Neural cell (in vitro differentiated cells): ENCODE measurements at regions not wholly inside any gene's neighbourhood (a gene's known extent, or its start where the extent isn't known, plus 50 kb on each side); places are given as distances from the start of the nearest gene placed in this dataset.
"Not testable (repeated sequence)": the region's sequence is repeated elsewhere in the genome, so short reads cannot be mapped to it uniquely, and the experiment has no call there.

Experiments
- H2AFZ ChIP-seq: fragments of 200-600, 300-800 bp; sonication (generic), shearing (Covaris generic); 2 replicates; pipeline ENCODE4 v1.6.0; 2014; ENCODE audit warnings: low read depth, mild to moderate bottlenecking, antibody characterized with exemption, low read length, moderate library complexity
- H3F3A ChIP-seq: fragments of 200-600 bp; shearing (Covaris generic); 2 replicates; pipeline ENCODE4 v1.6.1; 2016; ENCODE audit warnings: mild to moderate bottlenecking, moderate library complexity, mixed read lengths, antibody characterized with exemption, low read length; ENCODE audit not compliant: insufficient read depth, poor library complexity, severe bottlenecking
- H3K27ac ChIP-seq: fragments of 200-600, 300-800 bp; sonication (generic), shearing (Covaris generic); 2 replicates; pipeline ENCODE4 v1.5.1; 2014; ENCODE audit warnings: mild to moderate bottlenecking, low read length, moderate library complexity
- H3K27me3 ChIP-seq: fragments of 300-800, 200-600 bp; sonication (generic), shearing (Covaris generic); 2 replicates; pipeline ENCODE4 v1.6.0; 2014; ENCODE audit warnings: mild to moderate bottlenecking, low read depth, low read length, moderate library complexity; ENCODE audit not compliant: insufficient read depth
- H3K36me3 ChIP-seq: fragments of 300-800, 200-600 bp; sonication (generic), shearing (Covaris generic); 2 replicates; pipeline ENCODE4 v1.5.1; 2014; ENCODE audit warnings: mild to moderate bottlenecking, antibody characterized with exemption, low read length, moderate library complexity; ENCODE audit not compliant: insufficient read depth
- H3K4me2 ChIP-seq: fragments of 300-800, 200-600 bp; sonication (generic), shearing (Covaris generic); 2 replicates; pipeline ENCODE4 v1.6.0; 2014; ENCODE audit warnings: mild to moderate bottlenecking, low read length
- H3K4me3 ChIP-seq: fragments of 300-800, 200-600 bp; sonication (generic), shearing (Covaris generic); 2 replicates; pipeline ENCODE4 v1.5.1; 2014; ENCODE audit warnings: mild to moderate bottlenecking, low read length, moderate library complexity
- H3K79me2 ChIP-seq: fragments of 200-600 bp; shearing (Covaris generic); replicated peaks from 2 replicates; pipeline ENCODE4 v1.6.0; 2014; ENCODE audit warnings: mild to moderate bottlenecking, low read length, moderate library complexity; ENCODE audit not compliant: insufficient read depth
- H3K9ac ChIP-seq: fragments of 300-800, 200-600 bp; sonication (generic), shearing (Covaris generic); 2 replicates; pipeline ENCODE4 v1.6.1; 2016; ENCODE audit warnings: mild to moderate bottlenecking, low read length, mixed read lengths
- H3K9me2 ChIP-seq: fragments of 200-600 bp; shearing (Covaris generic); 2 replicates; pipeline ENCODE4 v1.6.1; 2016; ENCODE audit warnings: mild to moderate bottlenecking, low read length, mixed read lengths; ENCODE audit not compliant: insufficient read depth
- H3K9me3 ChIP-seq: fragments of 200-600, 300-800 bp; sonication (generic), shearing (Covaris generic); 2 replicates; pipeline ENCODE4 v1.6.1; 2016; ENCODE audit warnings: mild to moderate bottlenecking, mixed run types, low read length, moderate library complexity, mixed read lengths
- H4K20me1 ChIP-seq: fragments of 200-600 bp; shearing (Covaris generic); 2 replicates; pipeline ENCODE4 v1.6.1; 2016; ENCODE audit warnings: mild to moderate bottlenecking, mixed run types; ENCODE audit not compliant: insufficient read depth
- EP300 ChIP-seq: fragments of 450-650 bp; conservative IDR thresholded peaks from 2 replicates; pipeline ENCODE4 v1.6.1; 2014; ENCODE audit warnings: antibody characterized with exemption, mild to moderate bottlenecking, moderate library complexity; ENCODE audit not compliant: poor library complexity, severe bottlenecking
- EZH2 ChIP-seq: fragments of 200-600, 300-800 bp; shearing (Covaris generic), sonication (generic); IDR thresholded peaks from 2 replicates; pipeline ENCODE4 v1.6.1; 2014; ENCODE audit warnings: antibody characterized with exemption, low read length, borderline replicate concordance, mild to moderate bottlenecking; ENCODE audit not compliant: insufficient read depth, poor library complexity, severe bottlenecking
- MXI1 ChIP-seq: fragments of 450-650 bp; conservative IDR thresholded peaks from 2 replicates; pipeline ENCODE4 v1.6.1; 2014; ENCODE audit warnings: antibody characterized with exemption, mild to moderate bottlenecking; ENCODE audit not compliant: poor library complexity, severe bottlenecking
- POLR2AphosphoS5 ChIP-seq: IDR thresholded peaks from 2 replicates; pipeline ENCODE4 v1.6.1; 2012
- RAD21 ChIP-seq: fragments of 450-650 bp; conservative IDR thresholded peaks from 2 replicates; pipeline ENCODE4 v1.6.1; 2014; ENCODE audit warnings: antibody characterized with exemption, mild to moderate bottlenecking, moderate library complexity
- SMC3 ChIP-seq: fragments of 450-650 bp; conservative IDR thresholded peaks from 2 replicates; pipeline ENCODE4 v1.6.1; 2014; ENCODE audit warnings: antibody characterized with exemption, mild to moderate bottlenecking, moderate library complexity; ENCODE audit not compliant: poor library complexity
- TAF1 ChIP-seq: IDR thresholded peaks from 2 replicates; pipeline ENCODE4 v1.6.1; 2012; ENCODE audit warnings: low read depth
- TF ChIP-seq, protein P1 (sequence below): fragments of 450-650 bp; IDR thresholded peaks from 2 replicates; pipeline ENCODE4 v1.5.1; 2014; ENCODE audit warnings: antibody characterized with exemption, mild to moderate bottlenecking, moderate library complexity; ENCODE audit not compliant: poor library complexity, severe bottlenecking
- TF ChIP-seq, protein P2 (sequence below): IDR thresholded peaks from 2 replicates; pipeline ENCODE4 v1.6.1; 2012; ENCODE audit warnings: borderline replicate concordance

DNA sequence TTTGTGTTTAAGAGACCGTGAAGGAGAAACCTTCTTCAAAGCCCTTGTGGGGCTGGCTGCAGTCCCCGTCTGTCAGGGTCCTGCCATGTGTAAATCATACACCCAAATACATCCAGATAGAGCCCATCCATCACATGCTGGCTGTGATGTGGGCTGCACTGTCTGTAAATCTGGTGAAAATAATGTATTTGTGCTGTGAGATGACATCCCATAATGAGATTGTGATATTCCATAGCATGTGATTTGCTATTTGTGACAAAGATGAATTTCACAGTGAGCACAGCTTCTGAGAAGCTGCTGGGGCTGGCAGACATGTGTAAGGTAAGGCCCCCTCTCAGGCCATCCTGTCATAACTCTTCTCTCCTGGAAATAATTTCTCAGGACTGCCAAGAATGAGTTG lies 114.3 kb upstream of the MB21D2 start:
- peak overlapping the region; percentile 11 for H2AFZ ChIP-seq
- H3K79me2 ChIP-seq = no peaks in the 10 kb centered on the region
- H3K4me2 ChIP-seq = peak overlapping the region; percentile 45
- H3F3A ChIP-seq = no peaks in the 10 kb centered on the region
- peak overlapping the region; percentile 17 for H3K9ac ChIP-seq
- H3K9me3 ChIP-seq = no peaks in the 10 kb centered on the region
- H3K36me3 ChIP-seq = no peaks in the 10 kb centered on the region
- peak; percentile 25 for TF ChIP-seq RAD21
- TF ChIP-seq EZH2 = no peak
- TF ChIP-seq MXI1 = no peak
- TF ChIP-seq, protein P1, sequence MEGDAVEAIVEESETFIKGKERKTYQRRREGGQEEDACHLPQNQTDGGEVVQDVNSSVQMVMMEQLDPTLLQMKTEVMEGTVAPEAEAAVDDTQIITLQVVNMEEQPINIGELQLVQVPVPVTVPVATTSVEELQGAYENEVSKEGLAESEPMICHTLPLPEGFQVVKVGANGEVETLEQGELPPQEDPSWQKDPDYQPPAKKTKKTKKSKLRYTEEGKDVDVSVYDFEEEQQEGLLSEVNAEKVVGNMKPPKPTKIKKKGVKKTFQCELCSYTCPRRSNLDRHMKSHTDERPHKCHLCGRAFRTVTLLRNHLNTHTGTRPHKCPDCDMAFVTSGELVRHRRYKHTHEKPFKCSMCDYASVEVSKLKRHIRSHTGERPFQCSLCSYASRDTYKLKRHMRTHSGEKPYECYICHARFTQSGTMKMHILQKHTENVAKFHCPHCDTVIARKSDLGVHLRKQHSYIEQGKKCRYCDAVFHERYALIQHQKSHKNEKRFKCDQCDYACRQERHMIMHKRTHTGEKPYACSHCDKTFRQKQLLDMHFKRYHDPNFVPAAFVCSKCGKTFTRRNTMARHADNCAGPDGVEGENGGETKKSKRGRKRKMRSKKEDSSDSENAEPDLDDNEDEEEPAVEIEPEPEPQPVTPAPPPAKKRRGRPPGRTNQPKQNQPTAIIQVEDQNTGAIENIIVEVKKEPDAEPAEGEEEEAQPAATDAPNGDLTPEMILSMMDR = no peak
- TF ChIP-seq SMC3 = no peak
- TF ChIP-seq, protein P2, sequence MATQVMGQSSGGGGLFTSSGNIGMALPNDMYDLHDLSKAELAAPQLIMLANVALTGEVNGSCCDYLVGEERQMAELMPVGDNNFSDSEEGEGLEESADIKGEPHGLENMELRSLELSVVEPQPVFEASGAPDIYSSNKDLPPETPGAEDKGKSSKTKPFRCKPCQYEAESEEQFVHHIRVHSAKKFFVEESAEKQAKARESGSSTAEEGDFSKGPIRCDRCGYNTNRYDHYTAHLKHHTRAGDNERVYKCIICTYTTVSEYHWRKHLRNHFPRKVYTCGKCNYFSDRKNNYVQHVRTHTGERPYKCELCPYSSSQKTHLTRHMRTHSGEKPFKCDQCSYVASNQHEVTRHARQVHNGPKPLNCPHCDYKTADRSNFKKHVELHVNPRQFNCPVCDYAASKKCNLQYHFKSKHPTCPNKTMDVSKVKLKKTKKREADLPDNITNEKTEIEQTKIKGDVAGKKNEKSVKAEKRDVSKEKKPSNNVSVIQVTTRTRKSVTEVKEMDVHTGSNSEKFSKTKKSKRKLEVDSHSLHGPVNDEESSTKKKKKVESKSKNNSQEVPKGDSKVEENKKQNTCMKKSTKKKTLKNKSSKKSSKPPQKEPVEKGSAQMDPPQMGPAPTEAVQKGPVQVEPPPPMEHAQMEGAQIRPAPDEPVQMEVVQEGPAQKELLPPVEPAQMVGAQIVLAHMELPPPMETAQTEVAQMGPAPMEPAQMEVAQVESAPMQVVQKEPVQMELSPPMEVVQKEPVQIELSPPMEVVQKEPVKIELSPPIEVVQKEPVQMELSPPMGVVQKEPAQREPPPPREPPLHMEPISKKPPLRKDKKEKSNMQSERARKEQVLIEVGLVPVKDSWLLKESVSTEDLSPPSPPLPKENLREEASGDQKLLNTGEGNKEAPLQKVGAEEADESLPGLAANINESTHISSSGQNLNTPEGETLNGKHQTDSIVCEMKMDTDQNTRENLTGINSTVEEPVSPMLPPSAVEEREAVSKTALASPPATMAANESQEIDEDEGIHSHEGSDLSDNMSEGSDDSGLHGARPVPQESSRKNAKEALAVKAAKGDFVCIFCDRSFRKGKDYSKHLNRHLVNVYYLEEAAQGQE = no peak
- TF ChIP-seq POLR2AphosphoS5 = peak; percentile 60
- TF ChIP-seq TAF1 = no peak
- peak; percentile 69 for TF ChIP-seq EP300
- peak overlapping the region; percentile 55 for H3K27ac ChIP-seq
- no peaks in the 10 kb centered on the region for H4K20me1 ChIP-seq
- no peaks in the 10 kb centered on the region for H3K27me3 ChIP-seq
- peak overlapping the region; percentile 32 for H3K4me3 ChIP-seq
- H3K9me2 ChIP-seq = no peaks in the 10 kb centered on the region

DNA sequence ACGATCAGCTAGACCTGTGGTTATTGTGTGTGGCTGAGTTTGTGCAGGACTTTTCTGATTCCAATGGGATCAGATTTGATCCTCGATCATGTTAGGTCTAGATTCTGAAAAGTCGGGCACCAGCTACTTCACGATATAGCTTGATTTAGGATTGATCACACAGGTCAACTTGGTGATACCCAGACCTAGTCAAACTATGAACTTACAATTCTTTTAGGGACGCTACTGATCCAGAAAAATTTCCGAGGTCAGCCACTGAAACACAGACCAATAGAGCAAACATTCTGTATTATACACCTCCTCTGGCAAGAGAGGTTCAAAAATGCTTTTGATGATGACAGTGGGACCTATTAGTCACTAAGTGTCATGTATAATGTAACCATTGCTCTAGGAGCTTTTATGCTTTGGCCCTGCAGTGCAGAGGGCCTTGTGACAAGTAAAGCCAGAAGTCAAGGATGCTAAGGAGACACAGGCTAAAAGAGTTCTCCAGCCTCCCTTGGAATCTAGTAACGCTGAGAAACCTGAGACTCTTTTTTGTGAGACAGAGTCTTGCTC lies 115.6 kb upstream of the MB21D2 start:
- no peak overlapping the region for H3K27ac ChIP-seq
- no peak overlapping the region for H2AFZ ChIP-seq
- H3F3A ChIP-seq = no peaks in the 10 kb centered on the region
- no peak overlapping the region for H3K4me2 ChIP-seq
- no peaks in the 10 kb centered on the region for H3K27me3 ChIP-seq
- H3K4me3 ChIP-seq = no peak overlapping the region
- H3K9me3 ChIP-seq = no peaks in the 10 kb centered on the region
- no peak for TF ChIP-seq POLR2AphosphoS5
- TF ChIP-seq MXI1 = no peak
- no peak for TF ChIP-seq RAD21
- TF ChIP-seq, protein P1 = no peak
- TF ChIP-seq, protein P2 = no peak
- TF ChIP-seq EP300 = no peak
- TF ChIP-seq SMC3 = no peak
- TF ChIP-seq TAF1 = no peak
- no peak for TF ChIP-seq EZH2
- no peaks in the 10 kb centered on the region for H3K9me2 ChIP-seq
- no peaks in the 10 kb centered on the region for H3K36me3 ChIP-seq
- no peaks in the 10 kb centered on the region for H3K79me2 ChIP-seq
- no peak overlapping the region for H3K9ac ChIP-seq
- no peaks in the 10 kb centered on the region for H4K20me1 ChIP-seq

DNA sequence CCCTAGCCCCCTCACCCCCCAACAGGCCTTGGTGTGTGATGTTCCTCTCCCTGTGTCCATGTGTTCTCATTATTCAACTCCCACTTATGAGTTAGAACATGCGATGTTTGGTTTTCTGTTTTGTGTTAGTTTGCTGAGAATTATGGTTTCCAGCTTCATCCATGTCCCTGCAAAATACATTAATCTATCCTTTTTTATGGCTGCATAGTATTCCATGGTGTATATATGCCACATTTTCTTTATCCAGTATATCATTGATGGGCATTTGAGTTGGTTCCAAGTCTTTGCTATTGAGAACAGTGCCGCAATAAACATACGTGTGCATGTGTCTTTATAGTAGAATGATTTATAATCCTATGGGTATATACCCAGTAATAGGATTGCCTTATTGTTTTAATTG lies 120.2 kb upstream of the MB21D2 start:
- H3K27ac ChIP-seq, H3F3A ChIP-seq, H3K9me2 ChIP-seq, H3K4me2 ChIP-seq, H3K27me3 ChIP-seq, H3K9ac ChIP-seq, H3K36me3 ChIP-seq, H2AFZ ChIP-seq, H3K9me3 ChIP-seq, H3K4me3 ChIP-seq, H3K79me2 ChIP-seq, H4K20me1 ChIP-seq: not testable (repeated sequence)
